Ishikawa (cell line): ENCODE measurements at regions not wholly inside any gene's neighbourhood (a gene's known extent, or its start where the extent isn't known, plus 50 kb on each side); places are given as distances from the start of the nearest gene placed in this dataset.

Source experiments
- CEBPB ChIP-seq: IDR thresholded peaks from 2 replicates; pipeline ENCODE4 v1.6.1; 2012
- CREB1 ChIP-seq: IDR thresholded peaks from 2 replicates; pipeline ENCODE4 v1.6.1; 2012; ENCODE audit warnings: low read depth
- EGR1 ChIP-seq: IDR thresholded peaks from 2 replicates; pipeline ENCODE4 v1.6.1; 2012
- EP300 ChIP-seq: IDR thresholded peaks from 2 replicates; pipeline ENCODE4 v1.6.1; 2012; ENCODE audit warnings: borderline replicate concordance
- FOXM1 ChIP-seq: IDR thresholded peaks from 2 replicates; pipeline ENCODE4 v1.6.1; 2012; ENCODE audit warnings: low read depth, borderline replicate concordance
- NFIC ChIP-seq: IDR thresholded peaks from 2 replicates; pipeline ENCODE4 v1.6.1; 2012
- RAD21 ChIP-seq: IDR thresholded peaks from 2 replicates; pipeline ENCODE4 v1.6.1; 2012; ENCODE audit warnings: low read depth
- TAF1 ChIP-seq: IDR thresholded peaks from 2 replicates; pipeline ENCODE4 v1.6.1; 2012; ENCODE audit warnings: low read depth, mild to moderate bottlenecking
- TCF12 ChIP-seq: IDR thresholded peaks from 2 replicates; pipeline ENCODE4 v1.6.1; 2012; ENCODE audit warnings: low read depth
- TEAD4 ChIP-seq: IDR thresholded peaks from 2 replicates; pipeline ENCODE4 v1.6.1; 2012
- YY1 ChIP-seq: IDR thresholded peaks from 2 replicates; pipeline ENCODE4 v1.6.1; 2012; ENCODE audit warnings: low read depth
- ZBTB7A ChIP-seq: IDR thresholded peaks from 2 replicates; pipeline ENCODE4 v1.6.1; 2012; ENCODE audit warnings: low read depth
- TF ChIP-seq, protein P1 (sequence below): IDR thresholded peaks from 2 replicates; pipeline ENCODE4 v1.6.1; 2012
- TF ChIP-seq, protein P2 (sequence below): IDR thresholded peaks from 2 replicates; pipeline ENCODE4 v1.6.1; 2012
- TF ChIP-seq, protein P3 (sequence below): IDR thresholded peaks from 2 replicates; pipeline ENCODE4 v1.6.1; 2012; ENCODE audit warnings: low read depth, mild to moderate bottlenecking

DNA sequence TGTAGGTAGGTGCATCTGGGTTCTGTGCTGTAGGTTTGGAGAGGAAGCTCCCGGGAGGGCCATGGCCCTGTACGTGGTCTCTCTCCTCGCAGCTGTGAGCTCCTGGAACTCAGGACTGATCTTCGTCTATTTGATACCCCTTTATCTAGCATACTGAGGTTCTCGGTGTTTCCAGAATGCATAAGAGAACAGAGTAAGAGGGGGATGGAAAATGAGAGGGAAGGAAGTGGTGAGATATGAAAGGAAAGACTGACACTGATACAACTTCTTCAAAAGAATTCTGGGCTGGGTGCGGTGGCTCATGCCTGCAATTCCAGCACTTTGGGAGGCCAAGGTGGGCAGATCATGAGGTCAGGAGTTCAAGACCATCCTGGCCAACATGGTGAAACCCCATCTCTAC lies 90.7 kb downstream of the CHRD start:
- no peak for TF ChIP-seq TCF12
- TF ChIP-seq RAD21: no peak
- no peak for TF ChIP-seq TEAD4
- no peak for TF ChIP-seq TAF1
- TF ChIP-seq, protein P1, sequence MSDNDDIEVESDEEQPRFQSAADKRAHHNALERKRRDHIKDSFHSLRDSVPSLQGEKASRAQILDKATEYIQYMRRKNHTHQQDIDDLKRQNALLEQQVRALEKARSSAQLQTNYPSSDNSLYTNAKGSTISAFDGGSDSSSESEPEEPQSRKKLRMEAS: no peak
- no peak for TF ChIP-seq YY1
- TF ChIP-seq EGR1: no peak
- TF ChIP-seq NFIC: no peak
- TF ChIP-seq FOXM1: no peak
- TF ChIP-seq ZBTB7A: no peak
- TF ChIP-seq, protein P2, sequence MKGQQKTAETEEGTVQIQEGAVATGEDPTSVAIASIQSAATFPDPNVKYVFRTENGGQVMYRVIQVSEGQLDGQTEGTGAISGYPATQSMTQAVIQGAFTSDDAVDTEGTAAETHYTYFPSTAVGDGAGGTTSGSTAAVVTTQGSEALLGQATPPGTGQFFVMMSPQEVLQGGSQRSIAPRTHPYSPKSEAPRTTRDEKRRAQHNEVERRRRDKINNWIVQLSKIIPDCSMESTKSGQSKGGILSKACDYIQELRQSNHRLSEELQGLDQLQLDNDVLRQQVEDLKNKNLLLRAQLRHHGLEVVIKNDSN: no peak
- no peak for TF ChIP-seq EP300
- TF ChIP-seq, protein P3, sequence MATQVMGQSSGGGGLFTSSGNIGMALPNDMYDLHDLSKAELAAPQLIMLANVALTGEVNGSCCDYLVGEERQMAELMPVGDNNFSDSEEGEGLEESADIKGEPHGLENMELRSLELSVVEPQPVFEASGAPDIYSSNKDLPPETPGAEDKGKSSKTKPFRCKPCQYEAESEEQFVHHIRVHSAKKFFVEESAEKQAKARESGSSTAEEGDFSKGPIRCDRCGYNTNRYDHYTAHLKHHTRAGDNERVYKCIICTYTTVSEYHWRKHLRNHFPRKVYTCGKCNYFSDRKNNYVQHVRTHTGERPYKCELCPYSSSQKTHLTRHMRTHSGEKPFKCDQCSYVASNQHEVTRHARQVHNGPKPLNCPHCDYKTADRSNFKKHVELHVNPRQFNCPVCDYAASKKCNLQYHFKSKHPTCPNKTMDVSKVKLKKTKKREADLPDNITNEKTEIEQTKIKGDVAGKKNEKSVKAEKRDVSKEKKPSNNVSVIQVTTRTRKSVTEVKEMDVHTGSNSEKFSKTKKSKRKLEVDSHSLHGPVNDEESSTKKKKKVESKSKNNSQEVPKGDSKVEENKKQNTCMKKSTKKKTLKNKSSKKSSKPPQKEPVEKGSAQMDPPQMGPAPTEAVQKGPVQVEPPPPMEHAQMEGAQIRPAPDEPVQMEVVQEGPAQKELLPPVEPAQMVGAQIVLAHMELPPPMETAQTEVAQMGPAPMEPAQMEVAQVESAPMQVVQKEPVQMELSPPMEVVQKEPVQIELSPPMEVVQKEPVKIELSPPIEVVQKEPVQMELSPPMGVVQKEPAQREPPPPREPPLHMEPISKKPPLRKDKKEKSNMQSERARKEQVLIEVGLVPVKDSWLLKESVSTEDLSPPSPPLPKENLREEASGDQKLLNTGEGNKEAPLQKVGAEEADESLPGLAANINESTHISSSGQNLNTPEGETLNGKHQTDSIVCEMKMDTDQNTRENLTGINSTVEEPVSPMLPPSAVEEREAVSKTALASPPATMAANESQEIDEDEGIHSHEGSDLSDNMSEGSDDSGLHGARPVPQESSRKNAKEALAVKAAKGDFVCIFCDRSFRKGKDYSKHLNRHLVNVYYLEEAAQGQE: no peak
- no peak for TF ChIP-seq CREB1

DNA sequence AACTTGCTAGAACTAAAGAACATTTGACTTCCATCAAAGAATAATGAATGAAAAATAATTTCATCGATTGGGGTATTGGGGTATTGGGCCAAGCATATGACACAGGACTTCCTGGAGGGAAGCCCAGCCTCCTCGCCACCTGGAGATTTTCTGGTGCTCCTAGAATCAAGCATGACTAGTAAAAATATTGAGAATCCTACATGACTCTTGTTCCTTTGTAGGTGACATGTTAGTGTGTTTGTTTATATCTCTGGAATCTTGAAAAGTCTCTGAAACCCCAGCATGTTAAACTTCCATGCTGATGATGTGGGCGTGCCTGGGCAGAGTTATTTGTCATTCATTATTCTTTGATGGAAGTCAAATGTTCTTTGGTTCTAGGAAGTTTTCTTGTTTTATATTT lies 90.1 kb upstream of the EPHB3 start:
- TF ChIP-seq CEBPB: no peak

DNA sequence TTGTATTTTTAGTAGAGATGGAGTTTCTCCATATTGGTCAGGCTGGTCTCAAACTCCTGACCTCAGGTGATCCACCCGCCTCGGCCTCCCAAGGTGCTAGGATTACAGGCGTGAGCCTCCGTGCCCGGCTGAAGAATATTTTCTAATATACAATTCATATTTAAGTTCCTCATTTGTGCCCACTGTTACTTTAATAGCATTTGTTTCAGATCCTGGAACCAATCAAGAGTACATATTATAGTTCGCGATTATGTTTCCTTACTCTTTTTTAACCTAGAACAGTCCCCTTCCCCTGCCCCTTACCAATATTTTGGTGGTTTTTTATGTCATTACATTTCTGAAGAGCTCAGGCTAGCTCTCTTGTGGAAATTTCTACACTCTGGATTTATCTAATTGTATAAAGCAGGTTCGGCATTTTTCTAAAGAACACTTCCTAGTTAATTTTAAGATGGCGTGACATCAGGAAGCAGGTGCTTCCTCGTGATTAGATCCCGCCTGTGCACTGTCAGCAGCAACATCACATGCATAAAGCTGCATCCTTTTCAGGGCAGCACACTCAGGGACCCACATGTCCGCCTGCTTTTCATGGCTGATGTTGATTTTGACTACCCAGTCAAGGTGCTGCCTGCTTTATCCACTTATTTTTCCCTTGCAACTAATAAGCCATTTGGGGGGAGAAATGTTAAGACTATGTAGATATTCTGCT lies 88.7 kb upstream of the EPHB3 start:
- no peak for TF ChIP-seq TEAD4
- TF ChIP-seq CREB1: no peak
- no peak for TF ChIP-seq FOXM1
- TF ChIP-seq, protein P3: no peak
- no peak for TF ChIP-seq RAD21
- TF ChIP-seq, protein P2: no peak
- TF ChIP-seq CEBPB: no peak
- TF ChIP-seq TCF12: no peak
- TF ChIP-seq YY1: no peak
- TF ChIP-seq NFIC: no peak
- TF ChIP-seq EGR1: no peak
- no peak for TF ChIP-seq TAF1

DNA sequence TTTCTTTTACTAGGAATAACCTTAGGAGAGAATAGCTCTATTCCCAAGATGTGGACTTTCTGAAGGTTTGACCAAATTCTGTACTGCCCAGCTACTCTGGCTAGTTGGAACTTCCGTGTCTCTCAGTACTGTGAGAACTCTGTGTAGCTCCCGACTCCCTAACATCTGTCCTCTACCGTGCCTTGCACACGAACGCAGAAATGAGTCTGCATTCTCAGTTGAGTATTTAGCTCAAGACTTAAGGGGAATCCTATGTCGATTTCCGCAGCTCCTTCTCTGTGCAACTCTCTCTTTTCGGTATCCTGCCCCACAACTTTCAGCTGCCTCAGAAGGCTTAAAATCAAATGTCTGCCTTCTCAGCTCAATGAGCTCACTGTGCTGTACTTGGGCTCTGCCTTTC lies 86.7 kb upstream of the EPHB3 start:
- no peak for TF ChIP-seq CREB1
- no peak for TF ChIP-seq CEBPB
- TF ChIP-seq TEAD4: no peak
- no peak for TF ChIP-seq NFIC
- no peak for TF ChIP-seq YY1
- TF ChIP-seq, protein P1: no peak
- TF ChIP-seq, protein P2: no peak
- TF ChIP-seq, protein P3: no peak
- no peak for TF ChIP-seq EGR1
- no peak for TF ChIP-seq FOXM1
- TF ChIP-seq EP300: no peak
- TF ChIP-seq ZBTB7A: no peak
- TF ChIP-seq RAD21: no peak
- TF ChIP-seq TCF12: no peak
- no peak for TF ChIP-seq TAF1
